Esophagus muscularis mucosa (tissue), 4 donors: ENCODE measurements at regions not wholly inside any gene's neighbourhood (a gene's known extent, or its start where the extent isn't known, plus 50 kb on each side); places are given as distances from the start of the nearest gene placed in this dataset.

Experiments
- DNase-seq: peaks from one replicate; pipeline ENCODE4 v3.0.0-alpha.2; 2017; ENCODE audit errors: extremely low spot score
- H3K27ac ChIP-seq, 4 donors: fragments of 200-600 bp; sonication (generic); replicated peaks in 1 of 4; 1 replicate in 3 of 4; 2 replicates in 1 of 4; pipeline ENCODE4 v1.5.1; 2016 to 2019; ENCODE audit warnings: mild to moderate bottlenecking in 1 of 4
- H3K27me3 ChIP-seq, 4 donors: fragments of 200-600 bp; sonication (generic); one replicate each; pipeline versions ENCODE4 v1.5.1 to v1.6.0; 2016 to 2019
- H3K36me3 ChIP-seq, 4 donors: fragments of 200-600 bp; sonication (generic); one replicate each; pipeline ENCODE4 v1.5.1; 2016 to 2019
- H3K4me1 ChIP-seq, 4 donors: fragments of 200-600 bp; sonication (generic); one replicate each; pipeline ENCODE4 v1.5.1; 2016 to 2019
- H3K4me3 ChIP-seq, 4 donors: fragments of 200-600 bp; sonication (generic); 1 replicate in 2 of 4; 2 replicates in 2 of 4; pipeline ENCODE4 v1.5.1; 2016 to 2019; ENCODE audit warnings: mild to moderate bottlenecking in 4 of 4, moderate library complexity in 1 of 4
- H3K9me3 ChIP-seq, 4 donors: fragments of 200-600 bp; sonication (generic); 1 replicate in 3 of 4; 2 replicates in 1 of 4; pipeline ENCODE4 v1.5.1; 2016 to 2019
- CTCF ChIP-seq, 3 experiments: fragments of 200-600 bp in 2 of 3; fragments of 450-650 bp in 1 of 3; sonication (generic) in 2 of 3; IDR thresholded peaks; one replicate each; pipeline ENCODE4 v1.5.1; 2017 to 2019; ENCODE audit warnings: antibody characterized with exemption in 3 of 3, mild to moderate bottlenecking in 2 of 3, moderate library complexity in 1 of 3
- EP300 ChIP-seq: sonication (generic); formaldehyde crosslinking; IDR thresholded peaks from one replicate; pipeline ENCODE4 v1.6.1; 2017; ENCODE audit warnings: antibody characterized with exemption
- POLR2A ChIP-seq: fragments of 450-650 bp; IDR thresholded peaks from one replicate; pipeline ENCODE4 v1.6.1; 2017; ENCODE audit warnings: antibody characterized with exemption, moderate library complexity, mild to moderate bottlenecking, low read depth
- POLR2AphosphoS5 ChIP-seq, 2 donors: sonication (generic); formaldehyde crosslinking; IDR thresholded peaks; one replicate each; pipeline ENCODE4 v1.6.1; 2017; ENCODE audit warnings: antibody characterized with exemption in 2 of 2
- WGBS: methylation state at CpG from one replicate; pipeline ENCODE4 v1.1.5; 2018; 5-methylcytosine and 5-hydroxymethylcytosine counted together
- intact Hi-C: fragments of 100-400 bp; cut with DNase I; formaldehyde crosslinking; loops from one replicate; pipeline ENCODE4 v1.15.1; 2023

DNA sequence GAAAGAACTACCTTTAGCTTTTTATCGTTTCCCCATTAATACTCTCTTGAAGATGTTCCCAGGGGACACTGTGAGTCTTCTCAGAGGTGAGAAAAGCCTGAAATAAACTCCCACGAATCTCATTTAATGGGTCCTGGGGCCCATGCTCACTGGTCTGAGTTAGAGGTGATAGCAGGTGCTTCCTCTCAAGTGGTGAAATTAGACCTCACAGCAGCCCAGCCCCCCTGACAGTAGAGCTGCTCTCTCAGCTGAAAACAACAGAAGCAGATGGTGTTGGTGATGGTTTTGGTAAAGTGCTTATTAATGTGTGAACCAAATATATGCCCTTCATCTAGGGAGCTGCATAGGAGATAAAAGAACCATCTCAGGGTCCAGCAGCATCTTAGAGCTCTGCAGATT, 76.8 kb upstream of the VPREB1 start:
- no peaks in the 10 kb centered on the region for H3K36me3 ChIP-seq
- peaks cover 0 to 52% (median 0%) of the 10 kb centered on the region in 4 donors for H3K27me3 ChIP-seq
- H3K4me3 ChIP-seq = no peak overlapping the region
- 38% methylated on average over 2 of the region's 2 CpGs for WGBS
- peak; percentile 57 for DNase-seq
- intact Hi-C loops = no loop called here
- peaks cover 0 to 3% (median 0%) of the 10 kb centered on the region in 4 donors for H3K4me1 ChIP-seq
- H3K27ac ChIP-seq = no peak overlapping the region
- H3K9me3 ChIP-seq = no peaks in the 10 kb centered on the region
- no peak for TF ChIP-seq EP300
- TF ChIP-seq POLR2AphosphoS5 (IDR thresholded peaks at IDR 0.05) = no peak
- TF ChIP-seq POLR2A = no peak
- TF ChIP-seq CTCF (IDR thresholded peaks at IDR 0.05) = no peak

DNA sequence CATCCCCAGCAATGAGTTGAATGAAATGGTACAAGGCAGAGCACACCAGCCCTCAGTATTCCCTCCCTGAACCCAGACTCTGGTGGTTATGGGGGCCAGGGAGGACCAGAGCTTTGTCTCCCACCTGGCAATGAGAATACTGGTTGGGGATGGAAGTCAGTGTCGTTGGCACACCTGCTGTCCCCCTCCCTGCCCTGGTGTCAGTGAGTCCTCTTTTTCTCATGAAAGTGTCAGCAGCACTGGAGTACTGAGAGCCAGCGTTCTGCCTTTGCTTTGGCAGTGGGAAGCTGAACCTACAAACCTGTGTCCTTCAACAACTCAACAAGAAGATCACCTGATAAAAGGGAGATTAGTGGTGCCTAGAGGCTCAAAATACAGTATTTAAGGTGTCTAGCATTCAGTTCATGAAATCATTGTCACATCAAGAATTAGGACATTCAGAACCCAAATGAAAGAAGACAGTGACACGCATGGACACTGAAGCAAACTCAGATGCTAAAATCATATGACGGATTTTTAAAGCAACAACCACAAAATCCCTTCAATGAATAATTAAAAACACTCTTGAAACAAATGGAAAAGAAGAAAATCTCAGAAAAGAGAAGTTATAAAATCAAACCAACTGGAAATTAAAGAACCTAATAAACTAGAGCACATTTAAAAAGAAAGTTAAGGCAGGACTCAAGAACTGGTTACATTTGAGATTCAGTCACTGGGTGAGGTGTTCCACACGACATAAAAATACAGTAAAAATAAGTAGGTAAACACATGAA, 77.5 kb upstream of the VPREB1 start:
- H3K4me1 ChIP-seq = peaks cover 0 to 3% (median 0%) of the 10 kb centered on the region in 4 donors
- H3K4me3 ChIP-seq = no peak overlapping the region
- H3K27me3 ChIP-seq = peaks cover 0 to 53% (median 0%) of the 10 kb centered on the region in 4 donors
- no peak for TF ChIP-seq CTCF (IDR thresholded peaks at IDR 0.05)
- no peak for TF ChIP-seq EP300
- TF ChIP-seq POLR2AphosphoS5 (IDR thresholded peaks at IDR 0.05) = no peak
- no peak for TF ChIP-seq POLR2A
- intact Hi-C loops = no loop called here
- peak; percentile 60 for DNase-seq
- no peak overlapping the region for H3K27ac ChIP-seq
- H3K9me3 ChIP-seq = no peaks in the 10 kb centered on the region
- no peaks in the 10 kb centered on the region for H3K36me3 ChIP-seq
- 38% methylated on average over 5 of the region's 5 CpGs for WGBS

DNA sequence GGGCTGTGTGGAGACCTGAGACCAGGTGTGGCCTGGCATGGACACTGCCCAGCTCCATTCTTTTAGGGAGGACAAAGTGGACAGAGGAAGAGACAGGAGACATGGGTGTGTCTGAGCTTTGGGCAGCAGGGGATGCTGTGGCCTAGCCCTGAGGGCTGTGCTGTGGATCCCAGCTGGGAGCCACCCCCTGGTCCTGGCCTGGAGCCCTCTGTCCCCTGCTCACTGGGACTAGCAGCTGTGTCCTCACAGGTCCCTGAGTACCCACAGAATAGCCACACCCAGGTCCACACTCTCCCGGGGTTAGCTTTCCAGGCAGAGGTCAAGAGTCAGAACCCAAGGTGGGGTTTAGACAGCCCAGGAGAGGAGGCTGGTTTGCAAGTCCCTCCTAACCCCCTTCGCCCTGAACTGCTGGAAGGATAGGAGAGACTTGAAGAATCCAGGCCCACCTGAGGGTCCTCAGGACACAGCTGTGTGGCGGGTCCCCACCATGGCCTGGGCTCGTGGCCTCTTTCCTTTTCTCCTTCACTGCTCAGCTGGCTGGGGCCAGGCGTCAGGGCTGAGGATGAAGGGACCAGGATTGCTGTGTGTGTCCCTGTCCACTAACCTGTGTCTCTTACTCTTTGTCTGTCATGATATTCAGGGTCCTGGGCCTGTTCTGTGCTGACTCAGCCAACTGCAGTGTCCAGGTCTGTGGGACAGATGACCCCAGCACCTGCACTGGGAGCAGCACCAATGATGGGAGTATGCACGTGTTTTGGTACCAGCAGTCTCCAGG, 78.5 kb upstream of the VPREB1 start:
- Histone ChIP-seq H3K4me1 (peaks cover 0 to 3% (median 0%) of the 10 kb centered on the region in 4 donors), H3K27me3 (peaks cover 0 to 52% (median 0%) of the 10 kb centered on the region in 4 donors), H3K36me3 (no peaks in the 10 kb centered on the region), H3K9me3 (no peaks in the 10 kb centered on the region), H3K27ac (no peak overlapping the region), H3K4me3 (no peak overlapping the region)
- intact Hi-C loops = no loop called here
- 67% methylated on average over 6 of the region's 6 CpGs for WGBS
- TF ChIP-seq EP300 = no peak
- TF ChIP-seq POLR2AphosphoS5 (IDR thresholded peaks at IDR 0.05) = no peak
- TF ChIP-seq CTCF (IDR thresholded peaks at IDR 0.05) = no peak
- no peak for TF ChIP-seq POLR2A
- peak; percentile 88 for DNase-seq

DNA sequence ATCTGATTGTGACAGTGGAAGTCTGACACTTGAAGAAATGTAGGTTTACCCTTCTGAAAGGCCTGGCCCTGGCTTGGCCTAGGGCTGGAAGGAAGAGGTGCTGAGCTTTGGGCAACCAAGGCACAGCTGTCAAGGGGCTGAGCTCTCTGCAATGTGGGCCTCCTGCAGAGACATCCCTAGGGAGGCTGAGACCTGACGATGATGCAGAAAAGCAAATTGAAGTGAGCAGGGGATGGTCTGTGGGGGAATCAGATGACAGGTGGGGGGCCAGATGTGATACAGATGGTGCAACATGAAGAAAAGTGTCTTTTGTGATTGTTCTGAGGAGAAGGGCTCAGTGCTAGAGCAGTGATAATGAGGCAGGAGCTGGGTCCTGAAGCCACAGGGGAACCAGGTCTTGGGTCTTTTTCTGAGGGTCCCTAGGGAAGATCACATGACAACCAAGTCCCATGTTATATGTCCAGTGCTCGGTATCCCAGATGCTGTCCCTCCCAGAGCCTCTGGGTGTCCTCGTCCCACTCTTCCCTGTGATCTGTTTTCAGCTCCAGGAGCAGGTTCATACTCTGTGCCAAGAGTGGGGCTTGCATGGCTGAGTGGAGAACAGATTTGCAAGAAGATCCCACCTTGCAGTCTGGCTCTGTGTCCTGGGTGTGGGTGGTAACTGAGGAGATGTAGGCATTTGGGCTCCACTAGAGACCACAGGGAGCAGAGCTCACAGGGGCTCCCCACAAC, 79.9 kb upstream of the VPREB1 start:
- 92% methylated on average over 1 of the region's 3 CpGs for WGBS

More for the DNA sequence above, 79.9 kb upstream of the VPREB1 start:
- Histone ChIP-seq H3K27ac (no peak overlapping the region), H3K4me1 (peaks cover 0 to 3% (median 0%) of the 10 kb centered on the region in 4 donors), H3K27me3 (peaks cover 0 to 53% (median 0%) of the 10 kb centered on the region in 4 donors), H3K9me3 (no peaks in the 10 kb centered on the region), H3K36me3 (no peaks in the 10 kb centered on the region), H3K4me3 (no peak overlapping the region)
- no peak for TF ChIP-seq CTCF (IDR thresholded peaks at IDR 0.05)
- TF ChIP-seq POLR2A = no peak
- no peak for TF ChIP-seq POLR2AphosphoS5 (IDR thresholded peaks at IDR 0.05)
- TF ChIP-seq EP300 = no peak
- intact Hi-C loops = no loop called here
- peak; percentile 80 for DNase-seq
